Right renal pelvis (tissue), 4 donors: ENCODE measurements at regions not wholly inside any gene's neighbourhood (a gene's known extent, or its start where the extent isn't known, plus 50 kb on each side); places are given as distances from the start of the nearest gene placed in this dataset.
"Not testable (repeated sequence)": the region's sequence is repeated elsewhere in the genome, so short reads cannot be mapped to it uniquely, and the experiment has no call there.

ENCODE experiments used
- DNase-seq, 4 donors: peaks; one replicate each; pipeline ENCODE4 v3.0.0-alpha.2; 2013; ENCODE audit warnings: low read depth in 4 of 4, low spot score in 3 of 4, missing footprints in 1 of 4

DNA sequence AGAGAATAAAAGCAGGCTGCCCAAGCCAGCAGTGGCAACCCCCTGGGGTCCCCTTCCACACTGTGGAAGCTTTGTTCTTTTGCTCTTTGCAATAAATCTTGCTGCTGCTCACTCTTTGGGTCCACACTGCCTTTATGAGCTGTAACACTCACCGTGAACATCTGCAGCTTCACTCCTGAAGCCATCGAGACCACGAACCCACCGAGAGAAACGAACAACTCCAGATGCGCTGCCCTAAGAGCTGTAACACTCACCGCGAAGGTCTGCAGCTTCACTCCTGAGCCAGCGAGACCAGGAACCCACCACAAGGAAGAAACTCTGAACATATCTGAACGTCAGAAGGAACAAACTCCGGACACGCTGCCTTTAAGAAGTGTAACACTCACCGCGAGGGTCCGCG, 1252.9 kb downstream of the STIM2 start:
- DNase-seq = not testable (repeated sequence)

- DNase-seq = not testable (repeated sequence)
These were observed 1256.0 kb downstream of the STIM2 start for GRCh38 chr4:28116526-28117083.

GRCh38 chr4:28117084-28117682, 1256.5 kb downstream of the STIM2 start:
- DNase-seq = no peak

- no peak for DNase-seq
These were observed 1285.5 kb downstream of the STIM2 start for GRCh38 chr4:28146191-28146590.

DNA sequence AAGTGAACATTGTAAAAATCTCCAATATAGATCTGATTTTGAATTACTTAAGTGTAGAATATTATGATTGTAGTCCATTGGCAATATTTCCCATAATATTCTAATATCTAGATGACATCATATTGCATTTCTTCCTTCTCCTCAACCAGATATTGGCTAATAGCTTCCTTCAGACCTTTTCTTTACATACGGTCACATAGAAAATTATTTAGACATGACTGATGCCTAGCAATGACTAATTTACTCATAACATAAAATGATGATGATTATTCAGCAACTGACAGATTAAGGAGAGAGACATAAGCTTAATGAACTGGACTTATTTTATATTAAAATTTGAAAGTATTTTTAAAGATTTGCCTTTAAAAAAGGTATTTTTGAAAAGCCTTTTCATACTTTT, 1287.6 kb downstream of the STIM2 start:
- DNase-seq = no peak

- no peak for DNase-seq
These were observed 1289.1 kb downstream of the STIM2 start for GRCh38 chr4:28149762-28150161.

- DNase-seq = no peak
These were observed 1290.7 kb downstream of the STIM2 start for GRCh38 chr4:28151314-28151713.

DNA sequence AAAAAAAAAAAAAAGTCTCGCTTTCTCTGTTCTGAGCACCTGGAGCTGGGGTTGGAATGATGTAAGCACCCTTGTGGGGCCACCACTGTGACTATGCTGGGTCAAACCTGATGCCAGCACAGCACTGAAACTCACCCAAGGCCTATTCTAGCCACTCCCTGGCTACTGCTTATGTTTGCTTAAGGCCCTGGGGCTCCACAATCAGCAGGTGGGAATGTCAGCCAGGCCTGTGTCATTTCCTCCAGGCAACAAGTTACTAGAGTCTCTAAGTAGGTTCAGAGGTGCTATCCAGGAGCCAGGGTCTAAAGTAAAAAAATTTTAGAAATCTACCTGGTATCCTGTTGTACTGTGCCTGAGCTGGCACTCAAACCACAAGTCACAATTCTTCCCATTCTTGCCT, 1306.8 kb downstream of the STIM2 start:
- no peak for DNase-seq

- no peak for DNase-seq
These were observed 1316.3 kb downstream of the STIM2 start for GRCh38 chr4:28176942-28177341.

DNA sequence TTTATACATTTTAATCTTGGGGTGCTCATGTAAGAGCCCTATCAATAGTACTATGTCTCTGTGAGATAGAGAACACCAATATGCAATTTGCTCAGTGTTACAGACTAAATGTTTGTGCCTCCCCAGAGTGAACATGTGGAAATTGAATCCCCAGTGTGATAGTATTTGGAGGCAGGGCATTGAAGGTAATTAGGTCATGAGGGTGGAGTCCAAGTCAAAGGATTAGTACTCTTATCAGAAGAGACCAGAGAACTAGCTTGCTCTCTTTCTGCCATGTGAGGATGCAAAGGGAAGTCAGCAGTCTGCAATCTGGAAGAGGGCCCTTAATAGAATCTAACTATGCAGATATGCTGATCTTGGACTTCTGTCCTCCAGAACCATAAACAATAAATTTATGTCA, 1317.0 kb downstream of the STIM2 start:
- DNase-seq = no peak

DNA sequence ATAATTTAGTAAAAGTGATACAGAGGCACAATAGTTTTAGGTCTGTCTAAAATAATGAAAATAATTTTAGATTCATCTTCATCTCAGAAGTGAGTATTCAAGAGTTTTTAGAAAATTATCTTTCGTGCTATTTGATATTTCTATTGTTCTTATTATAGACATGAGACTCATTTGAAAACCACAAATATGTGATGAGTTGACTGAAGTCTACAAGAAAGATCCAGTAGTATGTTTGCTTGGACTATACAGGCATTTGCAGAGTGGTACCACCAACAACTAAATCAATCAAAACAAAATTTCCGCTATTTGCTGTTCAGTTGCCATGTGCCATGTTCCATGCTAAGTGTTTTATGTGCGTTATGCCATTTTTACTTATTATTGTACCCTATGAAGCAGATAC, 1318.5 kb downstream of the STIM2 start:
- no peak for DNase-seq

- no peak for DNase-seq
These were observed 1348.8 kb downstream of the STIM2 start for GRCh38 chr4:28209371-28209924.

GRCh38 chr4:28211676-28212470, 1351.2 kb downstream of the STIM2 start:
- DNase-seq = no peak

DNA sequence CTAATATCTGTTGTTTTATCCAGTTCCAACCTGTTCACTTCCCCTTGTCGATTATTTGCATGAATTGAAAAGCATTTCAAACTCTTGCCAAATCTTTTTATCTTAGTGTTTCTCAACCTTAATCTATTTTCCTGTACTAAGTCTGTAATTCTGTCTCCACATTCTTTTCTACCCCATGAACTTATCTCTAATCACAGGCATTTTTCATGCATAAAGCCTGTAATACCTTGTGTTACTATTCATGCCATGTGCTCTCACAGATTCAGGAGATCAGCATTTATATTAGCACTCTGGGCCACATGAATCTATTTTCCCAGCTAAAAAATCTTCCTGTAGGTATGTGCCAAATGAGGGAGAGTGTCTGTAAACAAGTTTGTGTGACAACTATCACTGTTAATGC, 1360.9 kb downstream of the STIM2 start:
- no peak for DNase-seq

DNA sequence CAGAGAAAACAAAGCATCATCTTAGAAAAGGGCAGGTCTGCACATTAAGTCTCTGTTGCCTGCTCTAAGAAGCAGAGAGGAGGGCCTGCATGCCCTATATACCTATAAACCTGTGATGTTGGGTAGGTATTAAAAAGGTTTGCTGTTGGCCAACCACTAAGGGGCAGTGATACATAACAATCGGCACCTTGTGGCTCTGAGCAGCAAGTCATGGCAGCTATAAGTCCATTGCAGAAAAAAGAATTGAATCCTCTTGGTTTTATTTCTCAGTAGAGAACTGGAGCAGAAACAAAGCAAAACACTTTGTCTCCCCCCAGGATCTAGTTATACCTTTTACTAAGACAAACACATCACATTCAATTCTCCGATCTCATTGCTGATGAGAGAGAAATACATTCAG, 1364.4 kb downstream of the STIM2 start:
- peak in 1 of 4 donors; percentile 5 for DNase-seq

- no peak for DNase-seq
These were observed 1365.2 kb downstream of the STIM2 start for GRCh38 chr4:28225689-28226353.

DNA sequence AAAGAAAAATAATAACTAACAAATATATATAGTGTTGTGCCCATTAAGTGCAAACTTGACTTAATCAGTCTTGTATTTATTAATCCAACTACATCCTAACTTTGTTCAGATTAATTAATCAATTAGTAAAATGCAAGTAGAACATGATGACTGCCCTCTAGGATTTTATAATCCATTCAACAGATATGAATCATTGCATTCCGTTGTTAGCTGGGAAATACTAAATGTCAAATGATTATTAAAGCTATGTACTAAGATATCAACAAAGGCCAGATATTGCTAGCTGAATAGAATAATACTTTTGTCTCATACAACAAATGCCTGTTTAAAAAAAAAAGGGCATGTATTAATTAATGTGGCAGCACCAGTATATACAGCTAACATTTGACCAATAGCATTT, 1366.3 kb downstream of the STIM2 start:
- DNase-seq = no peak

- DNase-seq = no peak
These were observed 1367.1 kb downstream of the STIM2 start for GRCh38 chr4:28227764-28228163.

- DNase-seq = no peak
These were observed 1368.2 kb downstream of the STIM2 start for GRCh38 chr4:28228561-28229491.

DNA sequence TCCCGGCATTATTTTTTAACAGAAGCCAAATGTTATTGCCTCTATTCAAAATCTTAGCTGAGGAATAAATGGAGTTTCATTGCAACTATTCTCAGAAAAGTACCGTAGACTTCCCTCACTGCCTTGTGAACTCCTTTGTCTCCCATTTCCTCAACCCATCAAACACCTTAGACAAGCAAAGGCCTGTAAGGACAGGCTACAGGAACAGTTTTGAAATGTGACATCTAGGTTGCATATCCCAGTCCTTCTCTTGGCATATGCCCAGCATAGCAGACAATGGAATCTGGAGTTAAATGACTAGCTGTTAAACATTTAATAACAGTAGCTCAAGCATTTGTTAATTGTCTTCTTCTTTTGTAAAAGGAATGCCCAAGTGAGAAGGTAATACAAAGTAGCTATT, 1371.7 kb downstream of the STIM2 start:
- DNase-seq = no peak
